Neuronal stem cell (in vitro differentiated cells): ENCODE measurements at regions not wholly inside any gene's neighbourhood (a gene's known extent, or its start where the extent isn't known, plus 50 kb on each side); places are given as distances from the start of the nearest gene placed in this dataset.

Experiments
- DNase-seq: peaks from one replicate; pipeline ENCODE4 v3.0.0-alpha.2; 2013; ENCODE audit warnings: low spot score
- H2AFZ ChIP-seq: one replicate; pipeline ENCODE4 v1.6.1; 2013; ENCODE audit warnings: mild to moderate bottlenecking, low read length, inconsistent platforms
- H2AK5ac ChIP-seq: 2 replicates; pipeline ENCODE4 v1.6.1; 2013; ENCODE audit warnings: low read depth, mild to moderate bottlenecking, inconsistent platforms, low read length, moderate library complexity, mixed read lengths
- H2BK120ac ChIP-seq: 2 replicates; pipeline ENCODE4 v1.6.1; 2013; ENCODE audit warnings: low read depth, mild to moderate bottlenecking, inconsistent platforms, low read length, moderate library complexity, mixed read lengths
- H2BK12ac ChIP-seq: one replicate; pipeline ENCODE4 v1.6.1; 2013; ENCODE audit warnings: low read length, inconsistent platforms
- H2BK15ac ChIP-seq: 2 replicates; pipeline ENCODE4 v1.6.1; 2013; ENCODE audit warnings: mild to moderate bottlenecking, low read length, inconsistent platforms, mixed read lengths
- H2BK5ac ChIP-seq: one replicate; pipeline ENCODE4 v1.6.1; 2013; ENCODE audit warnings: inconsistent platforms, mild to moderate bottlenecking, low read length, moderate library complexity
- H3K14ac ChIP-seq: one replicate; pipeline ENCODE4 v1.6.1; 2013; ENCODE audit warnings: low read length, inconsistent platforms
- H3K18ac ChIP-seq: 2 replicates; pipeline ENCODE4 v1.6.1; 2013; ENCODE audit warnings: low read length, inconsistent platforms
- H3K23ac ChIP-seq: 2 replicates; pipeline ENCODE4 v1.6.1; 2013; ENCODE audit warnings: low read depth, mild to moderate bottlenecking, mixed read lengths, low read length, inconsistent platforms; ENCODE audit not compliant: poor library complexity
- H3K27ac ChIP-seq: replicated peaks from 3 replicates; pipeline ENCODE4 v1.5.1; 2013; ENCODE audit warnings: low read length, inconsistent platforms
- H3K27me3 ChIP-seq, 3 experiments: 2 replicates each; pipeline ENCODE4 v1.6.1; 2013; ENCODE audit warnings: low read length in 3 of 3, mild to moderate bottlenecking in 2 of 3, inconsistent platforms in 1 of 3, low read depth in 1 of 3, mixed read lengths in 1 of 3, moderate library complexity in 1 of 3; ENCODE audit not compliant: control insufficient read depth in 3 of 3, insufficient read depth in 3 of 3
- H3K36me3 ChIP-seq, 2 donors: replicated peaks in 1 of 2; 2 replicates each; pipeline ENCODE4 v1.6.1; 2013; ENCODE audit warnings: low read length in 2 of 2; ENCODE audit not compliant: control insufficient read depth in 2 of 2, insufficient read depth in 2 of 2
- H3K4ac ChIP-seq: 2 replicates; pipeline ENCODE4 v1.6.1; 2013; ENCODE audit warnings: inconsistent platforms, mild to moderate bottlenecking, low read length, moderate library complexity
- H3K4me1 ChIP-seq, 2 donors: 1 replicate in 1 of 2; 2 replicates in 1 of 2; pipeline ENCODE4 v1.6.1; 2013; ENCODE audit warnings: low read length in 2 of 2, low read depth in 1 of 2; ENCODE audit not compliant: control insufficient read depth in 2 of 2, insufficient read depth in 1 of 2
- H3K4me2 ChIP-seq: one replicate; pipeline ENCODE4 v1.6.1; 2013; ENCODE audit warnings: mild to moderate bottlenecking, low read length, inconsistent platforms; ENCODE audit not compliant: insufficient read depth, poor library complexity, severe bottlenecking
- H3K4me3 ChIP-seq, 2 donors: 2 replicates each; pipeline ENCODE4 v1.5.1; 2013; ENCODE audit warnings: low read length in 2 of 2, mild to moderate bottlenecking in 2 of 2, inconsistent platforms in 1 of 2, moderate library complexity in 1 of 2
- H3K79me1 ChIP-seq: one replicate; pipeline ENCODE4 v1.6.1; 2013; ENCODE audit warnings: low read depth, mild to moderate bottlenecking, inconsistent platforms, low read length, moderate library complexity
- H3K9ac ChIP-seq: one replicate; pipeline ENCODE4 v1.6.1; 2013; ENCODE audit warnings: mild to moderate bottlenecking, low read depth, low read length, inconsistent platforms; ENCODE audit not compliant: poor library complexity
- H3K9me3 ChIP-seq, 2 donors: replicated peaks in 1 of 2; 2 replicates each; pipeline versions ENCODE3 to v1.6.1; 2013; ENCODE audit warnings: low read length in 2 of 2, mild to moderate bottlenecking in 2 of 2, inconsistent platforms in 1 of 2, low read depth in 1 of 2, mixed read lengths in 1 of 2, moderate library complexity in 1 of 2; ENCODE audit not compliant: control insufficient read depth in 2 of 2, insufficient read depth in 1 of 2
- H4K8ac ChIP-seq: one replicate; pipeline ENCODE4 v1.6.1; 2013; ENCODE audit warnings: low read depth, mild to moderate bottlenecking, inconsistent platforms, low read length, moderate library complexity
- H4K91ac ChIP-seq: one replicate; pipeline ENCODE4 v1.6.1; 2013; ENCODE audit warnings: low read length, low read depth, mild to moderate bottlenecking, inconsistent platforms; ENCODE audit not compliant: poor library complexity
- WGBS, 2 donors: extraction: QIAGEN DNeasy Blood & Tissue Kit; methylation state at CpG; one replicate each; pipeline ENCODE4 v1.1.7; 2013; ENCODE audit warnings: missing lambda C conversion rate in 2 of 2, mixed read lengths in 1 of 2; ENCODE audit not compliant: insufficient read length in 2 of 2, insufficient replicate concordance in 1 of 2; ENCODE audit errors: extremely low coverage in 2 of 2; 5-methylcytosine and 5-hydroxymethylcytosine counted together

- Histone ChIP-seq H3K9me3 (no peaks in the 10 kb centered on the region), H3K23ac (no peak overlapping the region), H3K18ac (no peak overlapping the region), H3K4me2 (no peak overlapping the region), H3K4ac (no peak overlapping the region), H3K79me1 (no peaks in the 10 kb centered on the region), H3K27ac (no peak overlapping the region), H2BK12ac (no peak overlapping the region), H2AFZ (no peak overlapping the region), H3K9ac (no peak overlapping the region), H3K27me3 (no peaks in the 10 kb centered on the region), H2BK120ac (no peak overlapping the region), H4K8ac (no peak overlapping the region), H2AK5ac (no peak overlapping the region), H3K14ac (no peak overlapping the region), H3K4me3 (no peak overlapping the region), H4K91ac (no peak overlapping the region), H3K36me3 (no peaks in the 10 kb centered on the region), H2BK15ac (no peak overlapping the region), H2BK5ac (no peak overlapping the region), H3K4me1 (peaks cover 0 to 4% of the 10 kb centered on the region in 2 donors)
- no CpG with 5 or more reads among the region's 2 CpGs for WGBS, 2 donors
- DNase-seq = no peak
Observed at GRCh38 chr18:29307231-29307630, 1130.3 kb upstream of the CDH2 start.

- H2AK5ac ChIP-seq = no peak overlapping the region
- H3K4ac ChIP-seq = no peak overlapping the region
- no peak overlapping the region for H4K8ac ChIP-seq
- H4K91ac ChIP-seq = no peak overlapping the region
- H2BK120ac ChIP-seq = no peak overlapping the region
- no peak overlapping the region for H3K14ac ChIP-seq
- H3K18ac ChIP-seq = no peak overlapping the region
- no peak overlapping the region for H2BK5ac ChIP-seq
- WGBS, 2 donors = no CpG with 5 or more reads among the region's 3 CpGs
- no peak for DNase-seq
- H3K27me3 ChIP-seq = no peaks in the 10 kb centered on the region
- no peak overlapping the region for H3K27ac ChIP-seq
- no peak overlapping the region for H3K4me3 ChIP-seq
- H3K79me1 ChIP-seq = no peaks in the 10 kb centered on the region
- H2BK12ac ChIP-seq = no peak overlapping the region
- H3K9me3 ChIP-seq = no peaks in the 10 kb centered on the region
- no peaks in the 10 kb centered on the region for H3K36me3 ChIP-seq
- H2AFZ ChIP-seq = no peak overlapping the region
- H3K4me1 ChIP-seq = peaks cover 0 to 4% of the 10 kb centered on the region in 2 donors
- no peak overlapping the region for H3K9ac ChIP-seq
- H3K23ac ChIP-seq = no peak overlapping the region
- no peak overlapping the region for H3K4me2 ChIP-seq
- H2BK15ac ChIP-seq = no peak overlapping the region
Observed at GRCh38 chr18:29305516-29305915, 1128.6 kb upstream of the CDH2 start.

- H3K14ac ChIP-seq = no peak overlapping the region
- DNase-seq = no peak
- H3K27ac ChIP-seq = no peak overlapping the region
- H4K91ac ChIP-seq = no peak overlapping the region
- no peak overlapping the region for H2AFZ ChIP-seq
- H3K79me1 ChIP-seq = no peaks in the 10 kb centered on the region
- H2BK15ac ChIP-seq = no peak overlapping the region
- no peak overlapping the region for H3K4me2 ChIP-seq
- WGBS, 2 donors = no CpG with 5 or more reads among the region's 3 CpGs
- H2BK120ac ChIP-seq = no peak overlapping the region
- no peaks in the 10 kb centered on the region for H3K4me1 ChIP-seq
- H3K9ac ChIP-seq = no peak overlapping the region
- H3K4ac ChIP-seq = no peak overlapping the region
- H3K4me3 ChIP-seq = no peak overlapping the region
- no peak overlapping the region for H3K23ac ChIP-seq
- no peaks in the 10 kb centered on the region for H3K9me3 ChIP-seq
- H3K36me3 ChIP-seq = no peaks in the 10 kb centered on the region
- no peaks in the 10 kb centered on the region for H3K27me3 ChIP-seq
- H3K18ac ChIP-seq = no peak overlapping the region
- H4K8ac ChIP-seq = no peak overlapping the region
- H2BK5ac ChIP-seq = no peak overlapping the region
- no peak overlapping the region for H2BK12ac ChIP-seq
- no peak overlapping the region for H2AK5ac ChIP-seq
Observed at GRCh38 chr18:29301048-29301447, 1124.1 kb upstream of the CDH2 start.

- H3K79me1 ChIP-seq = no peaks in the 10 kb centered on the region
- H4K91ac ChIP-seq = no peak overlapping the region
- H3K23ac ChIP-seq = no peak overlapping the region
- no peak overlapping the region for H3K4ac ChIP-seq
- H3K14ac ChIP-seq = no peak overlapping the region
- WGBS, 2 donors = no CpG with 5 or more reads among the region's 2 CpGs
- H3K9ac ChIP-seq = no peak overlapping the region
- H2BK120ac ChIP-seq = no peak overlapping the region
- H3K4me1 ChIP-seq = no peaks in the 10 kb centered on the region
- no peaks in the 10 kb centered on the region for H3K27me3 ChIP-seq
- no peak overlapping the region for H2AK5ac ChIP-seq
- no peak overlapping the region for H2BK12ac ChIP-seq
- H3K4me3 ChIP-seq = no peak overlapping the region
- no peak overlapping the region for H3K18ac ChIP-seq
- no peak overlapping the region for H3K4me2 ChIP-seq
- no peaks in the 10 kb centered on the region for H3K36me3 ChIP-seq
- H2BK5ac ChIP-seq = no peak overlapping the region
- H3K9me3 ChIP-seq = no peaks in the 10 kb centered on the region
- no peak for DNase-seq
- H2AFZ ChIP-seq = no peak overlapping the region
- H3K27ac ChIP-seq = no peak overlapping the region
- no peak overlapping the region for H2BK15ac ChIP-seq
- H4K8ac ChIP-seq = no peak overlapping the region
Observed at GRCh38 chr18:29285471-29285870, 1108.5 kb upstream of the CDH2 start.
